ENCODE measurements at regions not wholly inside any gene's neighbourhood (a gene's known extent, or its start where the extent isn't known, plus 50 kb on each side); places are given as distances from the start of the nearest gene placed in this dataset.

DNA sequence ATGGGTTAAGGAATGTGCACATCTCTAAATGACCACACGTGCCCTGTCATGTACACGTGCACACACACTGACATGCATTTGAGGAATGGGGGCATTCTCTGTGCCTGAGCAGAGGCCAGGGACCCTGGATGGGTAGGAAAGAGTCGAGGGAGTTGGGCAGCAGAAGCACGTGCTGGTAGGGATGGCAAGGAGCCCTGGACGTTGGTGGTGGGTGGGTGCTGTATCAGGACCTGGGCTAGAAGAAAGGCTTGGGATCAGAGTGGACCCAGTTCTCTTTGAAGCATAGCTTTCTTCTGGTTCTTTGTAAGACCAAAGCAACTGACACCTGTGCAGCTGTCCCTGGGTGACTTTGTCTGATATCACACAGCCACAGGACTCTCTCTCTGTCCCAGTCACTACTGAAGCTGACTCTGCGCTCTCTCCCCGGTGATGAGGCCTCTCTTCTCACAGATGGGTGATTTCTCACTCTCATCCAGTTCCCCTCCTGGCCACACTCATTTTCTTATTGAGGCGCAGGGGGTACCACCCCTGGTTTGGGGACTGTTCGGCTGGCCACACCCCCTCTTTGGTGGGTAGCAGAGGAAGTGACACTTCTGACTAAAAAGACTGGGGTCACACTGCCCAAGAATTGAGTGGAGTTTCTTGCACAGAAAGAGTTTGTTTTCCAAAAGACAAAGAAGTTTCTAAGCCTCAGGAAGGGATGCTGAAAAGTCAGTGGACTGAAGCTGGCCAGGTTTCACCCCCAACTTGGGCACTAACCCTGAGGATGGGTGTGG, 171.7 kb upstream of the RTL1 start:
- H2AFZ ChIP-seq (ENCODE audit: low read depth) = no peak overlapping the region
- no peaks in the 10 kb centered on the region for H3K36me3 ChIP-seq (ENCODE audit: insufficient read depth)
- H3K9ac ChIP-seq = no peak overlapping the region
- TF ChIP-seq CTCF (conservative IDR thresholded peaks at IDR 0.05; ENCODE audit: low read depth, low read length) = no peak
- H3K4me3 ChIP-seq (IDR thresholded peaks at IDR 0.05; ENCODE audit: insufficient read depth, low read depth, low read length) = no peak overlapping the region
- peaks cover 35% of the 10 kb centered on the region; the same call in 1 of the 2 replicates for H3K27me3 ChIP-seq (ENCODE audit: insufficient read depth, low read depth)
- no peak overlapping the region for H3K27ac ChIP-seq
- no peak overlapping the region for H3K4me2 ChIP-seq
- no peaks in the 10 kb centered on the region for H3K79me2 ChIP-seq (ENCODE audit: insufficient read depth, low read depth)
- no peaks in the 10 kb centered on the region for H3K4me1 ChIP-seq (ENCODE audit: low read depth, poor library complexity, severe bottlenecking)
- no peaks in the 10 kb centered on the region for H4K20me1 ChIP-seq (ENCODE audit: insufficient read depth)

DNA sequence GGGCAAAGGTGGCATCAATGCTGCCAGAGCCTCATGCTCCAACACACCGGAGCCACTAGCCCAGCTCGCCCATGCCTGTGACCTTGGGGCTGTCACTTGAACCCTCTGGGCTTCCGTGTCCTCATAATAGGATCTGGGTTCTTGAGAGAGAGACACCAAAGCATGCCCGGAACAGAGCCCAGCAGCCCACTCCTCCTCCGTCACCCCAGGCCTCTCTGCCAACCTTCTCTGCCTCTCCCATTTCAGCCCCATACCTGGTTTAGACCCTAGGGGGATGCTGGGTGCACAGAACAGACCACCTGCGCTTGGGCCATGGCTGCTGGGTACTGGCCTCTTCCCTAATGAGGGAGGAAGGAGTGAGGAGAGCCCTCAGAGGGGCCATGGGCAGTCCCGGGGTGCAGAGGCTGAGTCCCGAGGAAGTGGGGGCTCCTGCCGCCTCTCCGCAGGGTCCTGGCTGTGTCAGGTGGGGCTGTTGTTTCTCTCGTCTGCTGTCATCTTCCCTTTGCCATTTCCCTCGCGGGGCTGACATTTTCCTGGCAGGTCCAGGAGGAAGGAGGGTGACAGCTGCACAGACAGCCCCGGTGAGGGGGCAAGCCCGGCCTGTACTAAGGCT, 172.4 kb upstream of the RTL1 start:
- Histone ChIP-seq H3K27me3 (ENCODE audit: insufficient read depth, low read depth) (peaks cover 31% of the 10 kb centered on the region; the same call in 1 of the 2 replicates), H3K4me2 (no peak overlapping the region), H4K20me1 (ENCODE audit: insufficient read depth) (no peaks in the 10 kb centered on the region), H3K4me1 (ENCODE audit: low read depth, poor library complexity, severe bottlenecking) (no peaks in the 10 kb centered on the region), H3K36me3 (ENCODE audit: insufficient read depth) (no peaks in the 10 kb centered on the region), H3K4me3 (IDR thresholded peaks at IDR 0.05; ENCODE audit: insufficient read depth, low read depth, low read length) (no peak overlapping the region), H3K9ac (no peak overlapping the region), H2AFZ (ENCODE audit: low read depth) (no peak overlapping the region), H3K79me2 (ENCODE audit: insufficient read depth, low read depth) (no peaks in the 10 kb centered on the region), H3K27ac (no peak overlapping the region)
- TF ChIP-seq CTCF (conservative IDR thresholded peaks at IDR 0.05; ENCODE audit: low read depth, low read length) = no peak

DNA sequence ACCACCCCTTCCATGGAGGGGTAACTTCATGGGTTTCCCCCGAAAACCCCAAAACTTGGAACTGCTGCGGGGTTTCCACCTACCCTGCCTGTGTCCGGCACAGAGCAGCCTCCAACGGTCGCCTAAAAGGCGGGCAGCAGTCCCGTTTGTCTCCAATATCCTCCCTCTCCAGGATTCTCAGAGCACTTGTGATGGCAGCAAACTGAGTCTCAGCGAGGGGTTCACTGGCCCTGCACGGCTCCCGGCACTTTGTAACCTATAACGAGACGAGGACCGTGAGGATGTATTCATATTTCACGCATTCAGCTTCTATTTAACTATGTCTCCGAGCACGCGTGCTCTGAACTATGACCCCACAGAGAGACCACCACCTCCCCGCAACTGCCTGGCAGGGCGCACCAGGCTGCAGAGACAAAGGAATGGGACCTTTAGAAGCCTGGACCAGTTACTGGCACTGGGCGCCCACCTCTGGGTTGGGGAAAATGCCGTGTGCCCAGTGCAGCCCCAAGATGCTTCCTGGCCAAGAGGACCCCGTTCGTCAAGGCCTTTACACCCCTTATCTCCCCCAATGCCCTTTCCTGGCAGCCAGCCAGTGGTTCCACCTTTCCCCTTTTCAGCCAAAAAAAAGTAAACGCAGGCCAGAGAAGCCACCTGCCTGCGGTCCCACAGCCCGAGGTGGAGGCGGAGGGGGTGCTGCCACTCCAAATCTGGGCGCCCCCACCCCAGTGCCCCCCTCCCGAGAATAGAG, 173.1 kb upstream of the RTL1 start:
- Histone ChIP-seq H3K4me3 (IDR thresholded peaks at IDR 0.05; ENCODE audit: insufficient read depth, low read depth, low read length) (no peak overlapping the region), H3K9ac (no peak overlapping the region), H3K4me1 (ENCODE audit: low read depth, poor library complexity, severe bottlenecking) (no peaks in the 10 kb centered on the region), H3K36me3 (ENCODE audit: insufficient read depth) (no peaks in the 10 kb centered on the region), H2AFZ (ENCODE audit: low read depth) (no peak overlapping the region), H3K4me2 (no peak overlapping the region), H4K20me1 (ENCODE audit: insufficient read depth) (no peaks in the 10 kb centered on the region), H3K27ac (no peak overlapping the region), H3K79me2 (ENCODE audit: insufficient read depth, low read depth) (no peaks in the 10 kb centered on the region), H3K27me3 (ENCODE audit: insufficient read depth, low read depth) (peaks cover 23% of the 10 kb centered on the region; the same call in 1 of the 2 replicates)
- TF ChIP-seq CTCF (conservative IDR thresholded peaks at IDR 0.05; ENCODE audit: low read depth, low read length) = no peak

GRCh38 chr14:101077481-101078074, 174.1 kb upstream of the RTL1 start:
- Histone ChIP-seq H3K79me2 (ENCODE audit: insufficient read depth, low read depth) (no peaks in the 10 kb centered on the region), H4K20me1 (ENCODE audit: insufficient read depth) (no peaks in the 10 kb centered on the region), H3K27me3 (ENCODE audit: insufficient read depth, low read depth) (peaks cover 15% of the 10 kb centered on the region; the same call in 1 of the 2 replicates), H3K4me2 (no peak overlapping the region), H3K27ac (no peak overlapping the region), H2AFZ (ENCODE audit: low read depth) (no peak overlapping the region), H3K9ac (no peak overlapping the region), H3K36me3 (ENCODE audit: insufficient read depth) (no peaks in the 10 kb centered on the region), H3K4me3 (IDR thresholded peaks at IDR 0.05; ENCODE audit: insufficient read depth, low read depth, low read length) (no peak overlapping the region), H3K4me1 (ENCODE audit: low read depth, poor library complexity, severe bottlenecking) (no peaks in the 10 kb centered on the region)
- TF ChIP-seq CTCF (conservative IDR thresholded peaks at IDR 0.05; ENCODE audit: low read depth, low read length) = no peak
